ENCODE measurements at regions not wholly inside any gene's neighbourhood (a gene's known extent, or its start where the extent isn't known, plus 50 kb on each side); places are given as distances from the start of the nearest gene placed in this dataset.

- no peak overlapping the region for H3K4me3 ChIP-seq (replicated peaks; ENCODE audit: low read depth, low read length)
- no peak for TF ChIP-seq CTCF (IDR thresholded peaks at IDR 0.05; ENCODE audit: low read length, missing control alignments)
- no peak for DNase-seq (ENCODE audit: low read depth)
Observed at GRCh38 chr2:238631491-238632180, 204.9 kb downstream of the ASB1 start.

- TF ChIP-seq CTCF (IDR thresholded peaks at IDR 0.05; ENCODE audit: low read length, missing control alignments) = no peak
- no peak for DNase-seq (ENCODE audit: low read depth)
- H3K4me3 ChIP-seq (replicated peaks; ENCODE audit: low read depth, low read length) = no peak overlapping the region
Observed at GRCh38 chr2:238632181-238633060, 205.7 kb downstream of the ASB1 start.

GRCh38 chr2:238633426-238634328 is 206.9 kb downstream of the ASB1 start:
- H3K4me3 ChIP-seq (replicated peaks; ENCODE audit: low read depth, low read length) = no peak overlapping the region
- DNase-seq (ENCODE audit: low read depth) = no peak
- no peak for TF ChIP-seq CTCF (IDR thresholded peaks at IDR 0.05; ENCODE audit: low read length, missing control alignments)

- no peak for TF ChIP-seq CTCF (IDR thresholded peaks at IDR 0.05; ENCODE audit: low read length, missing control alignments)
- no peak overlapping the region for H3K4me3 ChIP-seq (replicated peaks; ENCODE audit: low read depth, low read length)
- no peak for DNase-seq (ENCODE audit: low read depth)
Observed at GRCh38 chr2:238634701-238635357, 208.1 kb downstream of the ASB1 start.

GRCh38 chr2:238635647-238636051 is 208.9 kb downstream of the ASB1 start:
- no peak overlapping the region for H3K4me3 ChIP-seq (replicated peaks; ENCODE audit: low read depth, low read length)
- TF ChIP-seq CTCF (IDR thresholded peaks at IDR 0.05; ENCODE audit: low read length, missing control alignments) = no peak
- no peak for DNase-seq (ENCODE audit: low read depth)
